ENCODE measurements at regions not wholly inside any gene's neighbourhood (a gene's known extent, or its start where the extent isn't known, plus 50 kb on each side); places are given as distances from the start of the nearest gene placed in this dataset.

- TF ChIP-seq CTCF (IDR thresholded peaks at IDR 0.05; ENCODE audit: control extremely low read depth in 1 of 3, insufficient read depth in 1 of 3, low read depth in 1 of 3, low read length in 3 of 3) (no peak), TBP (IDR thresholded peaks at IDR 0.05; ENCODE audit: low read depth, low read length) (no peak), YY1 (IDR thresholded peaks at IDR 0.05; ENCODE audit: low read depth, low read length) (no peak), EP300 (IDR thresholded peaks at IDR 0.05; ENCODE audit: borderline replicate concordance in 1 of 2, low read depth in 2 of 2, low read length in 2 of 2) (no peak), RXRA (IDR thresholded peaks at IDR 0.05; ENCODE audit: insufficient read depth, low read depth, low read length) (no peak), RFX5 (IDR thresholded peaks at IDR 0.05; ENCODE audit: borderline replicate concordance, low read depth, low read length) (no peak)
These were observed 329.8 kb upstream of the IRX4 start for GRCh38 chr5:2212481-2212880.

Data from H1 (cell line).